ENCODE measurements at regions not wholly inside any gene's neighbourhood (a gene's known extent, or its start where the extent isn't known, plus 50 kb on each side); places are given as distances from the start of the nearest gene placed in this dataset.

- no peaks in the 10 kb centered on the region for H3K9me2 ChIP-seq (replicated peaks; ENCODE audit: insufficient read depth)
- 81% methylated on average over 1 of the region's 1 CpG for WGBS (ENCODE audit: low lambda C conversion rate, missing lambda C conversion rate)
- no peaks in the 10 kb centered on the region for H3K9me3 ChIP-seq (ENCODE audit: low read depth)
- H2AFZ ChIP-seq: no peak overlapping the region
- H4K20me1 ChIP-seq (ENCODE audit: insufficient read depth, poor library complexity, severe bottlenecking): no peaks in the 10 kb centered on the region
- H3K27me3 ChIP-seq: no peaks in the 10 kb centered on the region
- TF ChIP-seq EZH2 (IDR thresholded peaks at IDR 0.05; ENCODE audit: borderline replicate concordance) (no peak), CTCF (IDR thresholded peaks at IDR 0.05; ENCODE audit: poor library complexity) (no peak), EZH2phosphoT487 (IDR thresholded peaks at IDR 0.05; ENCODE audit: low read depth, severe bottlenecking, unreplicated experiment) (no peak)
- H3K79me2 ChIP-seq: no peaks in the 10 kb centered on the region
- H3K4me2 ChIP-seq: no peak overlapping the region
- H3K4me3 ChIP-seq: no peak overlapping the region
- H3K4me1 ChIP-seq (ENCODE audit: insufficient read depth): no peaks in the 10 kb centered on the region
- no peak for DNase-seq (ENCODE audit: low spot score)
- no peaks in the 10 kb centered on the region for H3K36me3 ChIP-seq (replicated peaks; ENCODE audit: insufficient read depth, low read depth)
- H3K27ac ChIP-seq: no peak overlapping the region
These were observed 214.9 kb downstream of the DSEL start for GRCh38 chr18:67301592-67301991.

- 92% methylated on average over 4 of the region's 4 CpGs for WGBS (ENCODE audit: low lambda C conversion rate, missing lambda C conversion rate)
- no peaks in the 10 kb centered on the region for H3K79me2 ChIP-seq
- H3K4me1 ChIP-seq (ENCODE audit: insufficient read depth): no peaks in the 10 kb centered on the region
- H3K4me3 ChIP-seq: no peak overlapping the region
- no peak overlapping the region for H3K27ac ChIP-seq
- no peaks in the 10 kb centered on the region for H4K20me1 ChIP-seq (ENCODE audit: insufficient read depth, poor library complexity, severe bottlenecking)
- H3K27me3 ChIP-seq: no peaks in the 10 kb centered on the region
- H3K9me2 ChIP-seq (replicated peaks; ENCODE audit: insufficient read depth): no peaks in the 10 kb centered on the region
- no peak overlapping the region for H2AFZ ChIP-seq
- H3K9me3 ChIP-seq (ENCODE audit: low read depth): no peaks in the 10 kb centered on the region
- TF ChIP-seq EZH2 (IDR thresholded peaks at IDR 0.05; ENCODE audit: borderline replicate concordance) (no peak), EZH2phosphoT487 (IDR thresholded peaks at IDR 0.05; ENCODE audit: low read depth, severe bottlenecking, unreplicated experiment) (no peak), CTCF (IDR thresholded peaks at IDR 0.05; ENCODE audit: poor library complexity) (no peak)
- DNase-seq (ENCODE audit: low spot score): no peak
- no peaks in the 10 kb centered on the region for H3K36me3 ChIP-seq (replicated peaks; ENCODE audit: insufficient read depth, low read depth)
- H3K4me2 ChIP-seq: no peak overlapping the region
These were observed 216.0 kb downstream of the DSEL start for GRCh38 chr18:67300498-67300897.

- 71% methylated on average over 3 of the region's 3 CpGs for WGBS (ENCODE audit: low lambda C conversion rate, missing lambda C conversion rate)
- Histone ChIP-seq H3K9me2 (replicated peaks; ENCODE audit: insufficient read depth) (no peaks in the 10 kb centered on the region), H4K20me1 (ENCODE audit: insufficient read depth, poor library complexity, severe bottlenecking) (no peaks in the 10 kb centered on the region)
These were observed 223.7 kb downstream of the DSEL start for GRCh38 chr18:67292814-67293213.

More at GRCh38 chr18:67292814-67293213, 223.7 kb downstream of the DSEL start:
- Histone ChIP-seq H3K9me3 (ENCODE audit: low read depth) (no peaks in the 10 kb centered on the region), H3K4me1 (ENCODE audit: insufficient read depth) (no peaks in the 10 kb centered on the region), H3K4me2 (no peak overlapping the region), H3K27ac (no peak overlapping the region), H2AFZ (no peak overlapping the region), H3K4me3 (no peak overlapping the region), H3K79me2 (no peaks in the 10 kb centered on the region), H3K27me3 (no peaks in the 10 kb centered on the region), H3K36me3 (replicated peaks; ENCODE audit: insufficient read depth, low read depth) (no peaks in the 10 kb centered on the region)
- TF ChIP-seq CTCF (IDR thresholded peaks at IDR 0.05; ENCODE audit: poor library complexity) (no peak), EZH2 (IDR thresholded peaks at IDR 0.05; ENCODE audit: borderline replicate concordance) (no peak), EZH2phosphoT487 (IDR thresholded peaks at IDR 0.05; ENCODE audit: low read depth, severe bottlenecking, unreplicated experiment) (no peak)
- no peak for DNase-seq (ENCODE audit: low spot score)

Measured in hepatocyte (in vitro differentiated cells).